ENCODE measurements at regions not wholly inside any gene's neighbourhood (a gene's known extent, or its start where the extent isn't known, plus 50 kb on each side); places are given as distances from the start of the nearest gene placed in this dataset.

DNA sequence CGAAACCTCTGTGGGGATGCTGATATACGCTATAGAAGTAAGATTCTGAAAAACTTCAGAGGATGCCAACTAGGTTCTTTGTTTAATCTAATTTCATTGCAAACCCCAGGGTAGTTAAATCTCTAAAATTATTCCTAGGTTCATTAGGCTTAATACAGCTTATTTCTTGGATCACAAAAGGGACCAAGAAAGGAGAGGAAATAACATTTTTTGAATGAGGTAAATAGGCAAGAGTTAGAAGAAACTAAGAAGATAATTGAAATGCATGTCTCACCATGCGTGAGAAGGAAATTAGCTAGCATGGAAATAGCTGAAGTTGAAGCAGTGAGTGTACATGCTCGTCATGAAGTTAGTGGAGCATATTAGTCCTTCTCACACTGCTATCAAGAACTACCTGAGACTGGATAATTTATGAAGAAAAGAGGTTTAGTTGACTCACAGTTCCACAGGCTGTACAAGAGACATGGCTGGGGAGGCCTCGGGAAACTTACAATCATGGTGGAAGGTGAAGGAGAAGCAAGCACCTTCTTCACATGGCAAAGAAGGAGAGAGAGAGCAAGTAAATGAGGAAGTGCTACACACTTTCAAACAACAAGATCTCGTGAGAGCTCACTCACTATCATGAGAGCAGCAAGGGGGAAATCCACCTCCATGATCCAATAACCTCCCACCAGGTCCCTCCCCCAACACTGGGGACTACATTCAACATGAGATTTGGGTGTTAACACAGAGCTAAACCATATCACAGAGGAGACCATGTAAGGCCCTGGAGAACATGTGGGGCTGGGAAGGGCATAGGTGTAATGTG lies 125.1 kb upstream of the OSMR start:
- TF ChIP-seq TAF1 (IDR thresholded peaks at IDR 0.05; ENCODE audit: borderline replicate concordance, insufficient read depth, low read length) (no peak), SIN3A (IDR thresholded peaks at IDR 0.05; ENCODE audit: borderline replicate concordance, insufficient read depth, low read length) (no peak), POLR2AphosphoS5 (IDR thresholded peaks at IDR 0.05; ENCODE audit: low read depth, low read length) (no peak), FOXP2 (optimal IDR thresholded peaks at IDR 0.05; ENCODE audit: borderline replicate concordance, extremely low read depth, extremely low read length, insufficient read depth) (no peak)
- TF ChIP-seq, protein P1, sequence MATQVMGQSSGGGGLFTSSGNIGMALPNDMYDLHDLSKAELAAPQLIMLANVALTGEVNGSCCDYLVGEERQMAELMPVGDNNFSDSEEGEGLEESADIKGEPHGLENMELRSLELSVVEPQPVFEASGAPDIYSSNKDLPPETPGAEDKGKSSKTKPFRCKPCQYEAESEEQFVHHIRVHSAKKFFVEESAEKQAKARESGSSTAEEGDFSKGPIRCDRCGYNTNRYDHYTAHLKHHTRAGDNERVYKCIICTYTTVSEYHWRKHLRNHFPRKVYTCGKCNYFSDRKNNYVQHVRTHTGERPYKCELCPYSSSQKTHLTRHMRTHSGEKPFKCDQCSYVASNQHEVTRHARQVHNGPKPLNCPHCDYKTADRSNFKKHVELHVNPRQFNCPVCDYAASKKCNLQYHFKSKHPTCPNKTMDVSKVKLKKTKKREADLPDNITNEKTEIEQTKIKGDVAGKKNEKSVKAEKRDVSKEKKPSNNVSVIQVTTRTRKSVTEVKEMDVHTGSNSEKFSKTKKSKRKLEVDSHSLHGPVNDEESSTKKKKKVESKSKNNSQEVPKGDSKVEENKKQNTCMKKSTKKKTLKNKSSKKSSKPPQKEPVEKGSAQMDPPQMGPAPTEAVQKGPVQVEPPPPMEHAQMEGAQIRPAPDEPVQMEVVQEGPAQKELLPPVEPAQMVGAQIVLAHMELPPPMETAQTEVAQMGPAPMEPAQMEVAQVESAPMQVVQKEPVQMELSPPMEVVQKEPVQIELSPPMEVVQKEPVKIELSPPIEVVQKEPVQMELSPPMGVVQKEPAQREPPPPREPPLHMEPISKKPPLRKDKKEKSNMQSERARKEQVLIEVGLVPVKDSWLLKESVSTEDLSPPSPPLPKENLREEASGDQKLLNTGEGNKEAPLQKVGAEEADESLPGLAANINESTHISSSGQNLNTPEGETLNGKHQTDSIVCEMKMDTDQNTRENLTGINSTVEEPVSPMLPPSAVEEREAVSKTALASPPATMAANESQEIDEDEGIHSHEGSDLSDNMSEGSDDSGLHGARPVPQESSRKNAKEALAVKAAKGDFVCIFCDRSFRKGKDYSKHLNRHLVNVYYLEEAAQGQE (IDR thresholded peaks at IDR 0.05; ENCODE audit: insufficient read depth in 1 of 2, low read depth in 2 of 2, low read length in 2 of 2) = no peak

DNA sequence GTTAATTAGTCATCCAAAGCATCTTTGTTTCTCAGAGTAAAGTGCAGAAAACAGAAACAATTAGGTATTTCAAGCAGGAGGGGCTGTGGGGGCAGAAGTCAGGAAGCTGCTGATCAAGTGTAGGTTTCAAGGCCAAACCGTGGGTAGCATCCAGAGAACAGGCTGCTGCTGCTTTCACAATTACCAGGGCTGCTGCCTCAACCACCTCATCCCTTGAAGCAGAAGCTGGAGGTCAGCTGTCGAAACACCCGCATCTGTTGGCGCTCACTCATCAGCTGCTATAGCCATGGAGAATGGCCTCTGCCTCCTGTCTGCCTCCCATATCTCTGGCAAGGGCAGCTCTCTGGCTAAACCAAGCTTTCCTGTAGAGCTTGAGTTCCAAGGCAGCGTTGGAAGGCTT lies 122.9 kb upstream of the OSMR start:
- TF ChIP-seq SIN3A (IDR thresholded peaks at IDR 0.05; ENCODE audit: borderline replicate concordance, insufficient read depth, low read length) (no peak), POLR2AphosphoS5 (IDR thresholded peaks at IDR 0.05; ENCODE audit: low read depth, low read length) (no peak), FOXP2 (optimal IDR thresholded peaks at IDR 0.05; ENCODE audit: borderline replicate concordance, extremely low read depth, extremely low read length, insufficient read depth) (no peak)

DNA sequence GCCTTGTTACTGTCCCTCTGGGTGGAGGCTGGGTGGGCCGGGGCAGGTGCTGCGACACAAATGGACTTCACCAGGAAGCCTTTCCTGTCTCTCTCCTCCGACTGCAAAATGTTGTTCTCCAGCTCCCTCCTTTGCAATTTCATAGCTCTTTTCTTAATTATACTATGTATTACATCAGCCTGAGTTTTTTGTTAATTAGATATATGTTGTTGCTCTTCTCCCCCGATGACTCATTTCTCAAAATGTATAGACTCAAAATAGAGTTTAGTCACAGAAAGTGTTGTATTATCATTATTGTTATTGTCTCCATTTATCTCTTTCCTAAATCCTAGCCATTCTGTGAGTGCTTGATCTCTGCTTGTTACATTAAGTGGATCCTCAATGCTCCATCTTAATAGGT lies 122.4 kb upstream of the OSMR start:
- TF ChIP-seq, protein P1 (IDR thresholded peaks at IDR 0.05; ENCODE audit: insufficient read depth in 1 of 2, low read depth in 2 of 2, low read length in 2 of 2) = no peak
- TF ChIP-seq POLR2AphosphoS5 (IDR thresholded peaks at IDR 0.05; ENCODE audit: low read depth, low read length) = no peak
- no peak for TF ChIP-seq FOXP2 (optimal IDR thresholded peaks at IDR 0.05; ENCODE audit: borderline replicate concordance, extremely low read depth, extremely low read length, insufficient read depth)
- no peak for TF ChIP-seq SIN3A (IDR thresholded peaks at IDR 0.05; ENCODE audit: borderline replicate concordance, insufficient read depth, low read length)
- no peak for TF ChIP-seq TAF1 (IDR thresholded peaks at IDR 0.05; ENCODE audit: borderline replicate concordance, insufficient read depth, low read length)

DNA sequence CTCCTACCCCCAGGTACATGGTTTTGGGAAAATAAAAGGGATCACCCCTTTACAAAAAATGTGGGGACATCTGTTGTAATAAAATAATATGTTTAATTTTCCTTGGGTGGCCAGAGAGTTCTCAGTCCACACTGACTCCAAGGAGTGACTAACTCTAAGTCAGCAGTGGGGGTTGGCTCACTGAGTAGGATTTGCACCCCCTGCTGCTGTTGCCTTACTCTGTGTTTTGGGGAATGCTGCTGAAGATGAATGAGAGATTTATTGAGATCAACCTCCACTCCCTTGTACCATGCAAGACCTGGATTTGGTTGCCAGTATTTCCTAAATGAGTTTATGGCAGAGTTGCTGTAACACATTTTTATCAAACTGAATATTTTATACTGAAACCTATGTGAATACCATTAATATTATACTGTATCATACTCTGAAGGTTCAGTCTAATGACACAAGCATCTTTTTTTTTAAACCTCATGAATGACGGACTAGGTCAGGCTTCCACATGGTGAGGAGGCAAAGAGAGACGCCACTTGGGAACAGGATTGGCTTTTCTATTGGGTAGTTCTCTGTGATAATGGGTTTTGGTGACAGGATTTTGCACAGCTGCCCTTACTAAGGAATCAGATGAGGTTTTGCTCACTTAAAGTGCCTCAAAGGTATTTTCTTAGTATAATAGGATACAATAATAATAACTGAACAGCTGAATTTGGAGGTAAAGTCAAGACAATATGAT lies 121.3 kb upstream of the OSMR start:
- TF ChIP-seq TAF1 (IDR thresholded peaks at IDR 0.05; ENCODE audit: borderline replicate concordance, insufficient read depth, low read length) (no peak), FOXP2 (optimal IDR thresholded peaks at IDR 0.05; ENCODE audit: borderline replicate concordance, extremely low read depth, extremely low read length, insufficient read depth) (no peak), SIN3A (IDR thresholded peaks at IDR 0.05; ENCODE audit: borderline replicate concordance, insufficient read depth, low read length) (no peak), POLR2AphosphoS5 (IDR thresholded peaks at IDR 0.05; ENCODE audit: low read depth, low read length) (no peak)
- TF ChIP-seq, protein P1 (IDR thresholded peaks at IDR 0.05; ENCODE audit: insufficient read depth in 1 of 2, low read depth in 2 of 2, low read length in 2 of 2) = no peak

DNA sequence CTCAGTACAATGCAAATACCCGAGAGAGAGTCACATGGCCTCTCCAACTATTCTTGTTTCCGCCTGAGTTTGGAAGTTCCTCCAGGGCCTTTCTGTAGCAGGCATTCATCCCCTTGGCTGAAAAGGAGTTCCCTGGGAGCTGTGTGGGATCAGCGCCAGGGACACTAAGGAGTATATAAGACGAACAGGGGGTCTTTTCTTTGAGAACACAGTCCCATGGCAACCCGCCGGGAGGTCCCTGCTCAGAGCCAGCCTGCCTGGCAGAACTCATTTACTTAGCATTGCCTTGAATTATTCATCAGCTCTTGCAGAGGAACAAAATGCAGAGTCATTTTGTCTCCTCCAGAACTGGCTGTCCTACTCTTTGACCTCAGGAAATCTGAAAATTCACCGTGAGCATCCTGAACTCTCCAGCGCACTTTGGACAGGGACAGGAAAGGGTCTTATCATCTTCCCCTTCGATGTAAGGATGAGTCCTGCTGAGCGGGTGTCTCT lies 120.4 kb upstream of the OSMR start:
- TF ChIP-seq POLR2AphosphoS5 (IDR thresholded peaks at IDR 0.05; ENCODE audit: low read depth, low read length) = no peak
- TF ChIP-seq, protein P1 (IDR thresholded peaks at IDR 0.05; ENCODE audit: insufficient read depth in 1 of 2, low read depth in 2 of 2, low read length in 2 of 2) = peak in 1 of 2 experiments; percentile 40; a peak in 1 of 4 replicates
- TF ChIP-seq TAF1 (IDR thresholded peaks at IDR 0.05; ENCODE audit: borderline replicate concordance, insufficient read depth, low read length) = no peak
- no peak for TF ChIP-seq FOXP2 (optimal IDR thresholded peaks at IDR 0.05; ENCODE audit: borderline replicate concordance, extremely low read depth, extremely low read length, insufficient read depth)

Measured in PFSK-1 (cell line).